ENCODE measurements at regions not wholly inside any gene's neighbourhood (a gene's known extent, or its start where the extent isn't known, plus 50 kb on each side); places are given as distances from the start of the nearest gene placed in this dataset.

GRCh38 chr20:23279836-23280235 lies 70.8 kb upstream of the NXT1 start:
- no peak for TF ChIP-seq CTCF (conservative IDR thresholded peaks at IDR 0.05)
- no peak overlapping the region for H3K27ac ChIP-seq

- TF ChIP-seq CTCF (conservative IDR thresholded peaks at IDR 0.05) = no peak
- no peak overlapping the region for H3K27ac ChIP-seq
Observed at GRCh38 chr20:23278172-23278571, 72.4 kb upstream of the NXT1 start.

GRCh38 chr20:23277316-23277715 lies 73.3 kb upstream of the NXT1 start:
- H3K27ac ChIP-seq = no peak overlapping the region
- TF ChIP-seq CTCF (conservative IDR thresholded peaks at IDR 0.05) = no peak

GRCh38 chr20:23273776-23274175 lies 76.8 kb upstream of the NXT1 start:
- H3K27ac ChIP-seq = no peak overlapping the region
- TF ChIP-seq CTCF (conservative IDR thresholded peaks at IDR 0.05) = no peak

GRCh38 chr20:23272176-23273029 lies 78.2 kb upstream of the NXT1 start:
- no peak for TF ChIP-seq CTCF (conservative IDR thresholded peaks at IDR 0.05)

GRCh38 chr20:23270382-23270911 lies 80.1 kb upstream of the NXT1 start:
- TF ChIP-seq CTCF (conservative IDR thresholded peaks at IDR 0.05) = no peak

More at GRCh38 chr20:23272176-23273029, 78.2 kb upstream of the NXT1 start:
- no peak overlapping the region for H3K27ac ChIP-seq

GRCh38 chr20:23269954-23270353 lies 80.6 kb upstream of the NXT1 start:
- no peak overlapping the region for H3K27ac ChIP-seq
- no peak for TF ChIP-seq CTCF (conservative IDR thresholded peaks at IDR 0.05)

More at GRCh38 chr20:23270382-23270911, 80.1 kb upstream of the NXT1 start:
- no peak overlapping the region for H3K27ac ChIP-seq
